ENCODE measurements at regions not wholly inside any gene's neighbourhood (a gene's known extent, or its start where the extent isn't known, plus 50 kb on each side); places are given as distances from the start of the nearest gene placed in this dataset.

DNA sequence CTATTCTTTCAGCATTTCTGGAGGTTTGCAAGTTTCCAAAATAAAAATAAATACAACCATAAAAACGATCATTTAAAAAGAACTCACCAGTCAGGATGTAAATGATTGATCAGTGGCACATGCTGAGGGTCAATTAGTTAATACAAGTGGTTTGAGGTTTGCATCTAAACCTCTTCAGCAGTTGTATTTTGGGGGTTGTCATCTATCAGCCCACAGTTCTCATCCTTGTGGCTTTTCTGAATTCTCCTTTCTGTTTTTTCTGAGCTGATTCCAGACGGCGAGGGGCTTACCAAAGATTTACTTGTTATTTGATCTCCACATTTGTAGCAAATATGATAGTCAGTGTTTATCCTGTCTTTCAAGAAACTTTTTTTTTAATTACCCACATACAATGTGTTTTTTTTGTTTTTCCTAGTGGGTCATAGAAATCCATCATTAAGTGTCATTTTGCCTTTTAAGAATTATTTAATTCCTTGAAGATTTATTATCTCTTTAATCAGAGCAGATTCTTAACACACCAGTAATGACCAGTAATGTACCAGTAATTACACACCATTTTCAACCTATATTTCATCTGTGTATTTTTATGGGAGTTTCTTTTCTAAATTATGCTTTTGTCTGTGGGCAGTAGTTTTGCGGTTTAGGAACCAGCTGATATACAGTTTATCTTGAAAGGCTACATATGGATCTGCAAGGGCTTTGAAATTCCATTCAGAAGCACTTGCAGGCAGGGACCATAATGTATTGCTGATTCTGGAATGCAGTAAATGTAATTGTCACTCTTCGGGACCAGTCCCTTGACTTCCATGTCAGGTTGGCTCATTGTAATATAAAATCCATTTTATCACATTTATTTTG lies 56.3 kb upstream of the DAAM1 start:
- H3K27ac ChIP-seq (ENCODE audit: low read length), result no peak overlapping the region
- no peaks in the 10 kb centered on the region for H3K36me3 ChIP-seq (ENCODE audit: control insufficient read depth, insufficient read depth, low read length)
- no peaks in the 10 kb centered on the region for H3K27me3 ChIP-seq (ENCODE audit: control insufficient read depth, insufficient read depth, low read length)
- no peak overlapping the region for H3K4me3 ChIP-seq (ENCODE audit: low read length)
- DNase-seq (no peak), ATAC-seq (no peak)
- no peak overlapping the region for H3K4me3 Mint-ChIP-seq
- intact Hi-C loops (cut with micrococcal nuclease), result no loop called here
- TF ChIP-seq, protein P1, sequence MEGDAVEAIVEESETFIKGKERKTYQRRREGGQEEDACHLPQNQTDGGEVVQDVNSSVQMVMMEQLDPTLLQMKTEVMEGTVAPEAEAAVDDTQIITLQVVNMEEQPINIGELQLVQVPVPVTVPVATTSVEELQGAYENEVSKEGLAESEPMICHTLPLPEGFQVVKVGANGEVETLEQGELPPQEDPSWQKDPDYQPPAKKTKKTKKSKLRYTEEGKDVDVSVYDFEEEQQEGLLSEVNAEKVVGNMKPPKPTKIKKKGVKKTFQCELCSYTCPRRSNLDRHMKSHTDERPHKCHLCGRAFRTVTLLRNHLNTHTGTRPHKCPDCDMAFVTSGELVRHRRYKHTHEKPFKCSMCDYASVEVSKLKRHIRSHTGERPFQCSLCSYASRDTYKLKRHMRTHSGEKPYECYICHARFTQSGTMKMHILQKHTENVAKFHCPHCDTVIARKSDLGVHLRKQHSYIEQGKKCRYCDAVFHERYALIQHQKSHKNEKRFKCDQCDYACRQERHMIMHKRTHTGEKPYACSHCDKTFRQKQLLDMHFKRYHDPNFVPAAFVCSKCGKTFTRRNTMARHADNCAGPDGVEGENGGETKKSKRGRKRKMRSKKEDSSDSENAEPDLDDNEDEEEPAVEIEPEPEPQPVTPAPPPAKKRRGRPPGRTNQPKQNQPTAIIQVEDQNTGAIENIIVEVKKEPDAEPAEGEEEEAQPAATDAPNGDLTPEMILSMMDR (IDR thresholded peaks at IDR 0.05), result no peak
- H3K36me3 Mint-ChIP-seq, result no peaks in the 10 kb centered on the region
- H3K27ac Mint-ChIP-seq, result no peak overlapping the region
- 89% methylated on average over 4 of the region's 5 CpGs for WGBS (ENCODE audit: insufficient coverage)
- no peaks in the 10 kb centered on the region for H3K4me1 Mint-ChIP-seq
- no peaks in the 10 kb centered on the region for H3K4me1 ChIP-seq (ENCODE audit: control insufficient read depth, insufficient read depth, low read length)
- H3K27me3 Mint-ChIP-seq (ENCODE audit: low read depth in 2 of 2), result peaks cover 3 to 7% of the 10 kb centered on the region in 2 donors
- H3K9me3 Mint-ChIP-seq, result no peaks in the 10 kb centered on the region
- no peaks in the 10 kb centered on the region for H3K9me3 ChIP-seq (ENCODE audit: control insufficient read depth, insufficient read depth, low read length)

- TF ChIP-seq, protein P1 (IDR thresholded peaks at IDR 0.05), result no peak
- H3K4me1 Mint-ChIP-seq, result no peaks in the 10 kb centered on the region
Observed at GRCh38 chr14:59132796-59133494, 55.5 kb upstream of the DAAM1 start.

DNA sequence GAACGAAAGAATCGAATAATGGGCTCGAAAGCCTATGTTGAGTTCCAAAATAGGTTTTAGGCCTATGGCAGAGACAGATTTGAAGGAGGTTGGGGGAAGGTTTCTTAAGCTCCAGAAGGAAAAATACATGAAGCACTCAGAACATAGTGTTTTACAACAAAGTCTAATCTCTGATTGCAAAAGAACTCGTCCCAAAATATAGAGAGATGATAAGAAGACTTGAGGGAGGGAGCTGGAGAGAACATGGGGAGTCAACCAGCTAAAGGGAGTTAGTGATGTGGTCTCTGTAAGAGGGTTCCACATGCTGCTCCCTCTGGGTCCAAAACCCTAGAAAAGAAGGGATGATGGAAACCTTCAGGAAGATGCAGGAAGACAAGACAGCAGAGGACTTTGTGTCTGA lies 54.8 kb upstream of the DAAM1 start:
- Histone ChIP-seq H3K27ac (ENCODE audit: low read length) (no peak overlapping the region), H3K9me3 (ENCODE audit: control insufficient read depth, insufficient read depth, low read length) (no peaks in the 10 kb centered on the region), H3K27me3 (ENCODE audit: control insufficient read depth, insufficient read depth, low read length) (no peaks in the 10 kb centered on the region), H3K4me1 (ENCODE audit: control insufficient read depth, insufficient read depth, low read length) (no peaks in the 10 kb centered on the region), H3K4me3 (ENCODE audit: low read length) (no peak overlapping the region), H3K36me3 (ENCODE audit: control insufficient read depth, insufficient read depth, low read length) (no peaks in the 10 kb centered on the region)
- no peaks in the 10 kb centered on the region for H3K9me3 Mint-ChIP-seq
- intact Hi-C loops (cut with micrococcal nuclease), result no loop called here
- H3K36me3 Mint-ChIP-seq, result no peaks in the 10 kb centered on the region
- TF ChIP-seq, protein P1 (IDR thresholded peaks at IDR 0.05), result no peak
- WGBS (ENCODE audit: insufficient coverage), result 85% methylated on average over 4 of the region's 4 CpGs
- H3K4me1 Mint-ChIP-seq, result no peaks in the 10 kb centered on the region
- H3K27ac Mint-ChIP-seq, result no peak overlapping the region
- no peak for ATAC-seq
- H3K27me3 Mint-ChIP-seq (ENCODE audit: low read depth in 2 of 2), result peaks cover 3 to 7% of the 10 kb centered on the region in 2 donors
- no peak overlapping the region for H3K4me3 Mint-ChIP-seq
- no peak for DNase-seq

More at GRCh38 chr14:59132796-59133494, 55.5 kb upstream of the DAAM1 start:
- H3K4me3 ChIP-seq (ENCODE audit: low read length), result no peak overlapping the region
- H3K36me3 ChIP-seq (ENCODE audit: control insufficient read depth, insufficient read depth, low read length), result no peaks in the 10 kb centered on the region
- H3K27ac Mint-ChIP-seq, result no peak overlapping the region
- H3K9me3 ChIP-seq (ENCODE audit: control insufficient read depth, insufficient read depth, low read length), result no peaks in the 10 kb centered on the region
- no peak for ATAC-seq
- no peak for DNase-seq
- 80% methylated on average over 1 of the region's 3 CpGs for WGBS (ENCODE audit: insufficient coverage)
- H3K27me3 ChIP-seq (ENCODE audit: control insufficient read depth, insufficient read depth, low read length), result no peaks in the 10 kb centered on the region
- H3K36me3 Mint-ChIP-seq, result no peaks in the 10 kb centered on the region
- H3K27me3 Mint-ChIP-seq (ENCODE audit: low read depth in 2 of 2), result peaks cover 3 to 7% of the 10 kb centered on the region in 2 donors
- no peak overlapping the region for H3K4me3 Mint-ChIP-seq
- H3K27ac ChIP-seq (ENCODE audit: low read length), result no peak overlapping the region
- no peaks in the 10 kb centered on the region for H3K9me3 Mint-ChIP-seq
- intact Hi-C loops (cut with micrococcal nuclease), result no loop called here
- H3K4me1 ChIP-seq (ENCODE audit: control insufficient read depth, insufficient read depth, low read length), result no peaks in the 10 kb centered on the region

Measured in natural killer cell (primary cell).